Panc1 (cell line): ENCODE measurements at regions not wholly inside any gene's neighbourhood (a gene's known extent, or its start where the extent isn't known, plus 50 kb on each side); places are given as distances from the start of the nearest gene placed in this dataset.
"Not testable (repeated sequence)": the region's sequence is repeated elsewhere in the genome, so short reads cannot be mapped to it uniquely, and the experiment has no call there.

Experiments
- ATAC-seq: fragments of 200-7000 bp; cut with Tn5 transposase; 2 replicates; pipeline ENCODE4 v1.9.1; 2020; ENCODE audit warnings: mild to moderate bottlenecking, moderate library complexity
- BruUV-seq: library from RNA; stranded (reverse); fragments of 400-500 nt; replicated peaks from 2 replicates; lab custom pipeline; 2021; lab: Mats Ljungman, UMichigan
- CTCF ChIA-PET: fragments of 300-600 bp; sonication (Branson Sonifier 250); formaldehyde crosslinking; loops from one replicate; lab custom pipeline; 2022; ENCODE audit warnings: antibody characterized with exemption; lab: Charles Lee
- POLR2A ChIA-PET: fragments of 300-600 bp; sonication (Branson Sonifier 250); formaldehyde crosslinking; loops from one replicate; lab custom pipeline; 2022; ENCODE audit warnings: antibody characterized with exemption; lab: Charles Lee
- DNase-seq: peaks from one replicate; pipeline ENCODE4 v3.0.0-alpha.2; 2010; ENCODE audit warnings: low read depth, low spot score
- H3K27ac ChIP-seq: 2 replicates; pipeline ENCODE4 v1.5.1; 2011; ENCODE audit warnings: mild to moderate bottlenecking, low read length, inconsistent platforms
- H3K27me3 ChIP-seq: fragments of 200-500 bp; sonication (Bioruptor generic); 2 replicates; pipeline ENCODE4 v1.6.0; 2014; ENCODE audit warnings: low read length, inconsistent platforms; ENCODE audit not compliant: control insufficient read depth, insufficient read depth
- H3K36me3 ChIP-seq: fragments of 200-500 bp; sonication (Bioruptor generic); 2 replicates; pipeline ENCODE4 v1.5.1; 2014; ENCODE audit warnings: inconsistent platforms, mild to moderate bottlenecking, low read length, moderate library complexity; ENCODE audit not compliant: control insufficient read depth, insufficient read depth
- H3K4me1 ChIP-seq: 2 replicates; pipeline ENCODE4 v1.5.1; 2011; ENCODE audit warnings: inconsistent platforms, mild to moderate bottlenecking, low read length, moderate library complexity; ENCODE audit not compliant: control insufficient read depth, insufficient read depth
- H3K4me3 ChIP-seq, 2 experiments: 2 replicates each; pipeline ENCODE4 v1.5.1; 2011 to 2012; ENCODE audit warnings: low read depth in 2 of 2, low read length in 2 of 2, mild to moderate bottlenecking in 2 of 2, inconsistent platforms in 1 of 2, moderate library complexity in 1 of 2
- H3K9me3 ChIP-seq: fragments of 200-500 bp; sonication (Bioruptor generic); 2 replicates; pipeline ENCODE4 v1.5.1; 2014; ENCODE audit warnings: low read depth, mild to moderate bottlenecking, inconsistent platforms, low read length, moderate library complexity; ENCODE audit not compliant: control insufficient read depth, insufficient read depth
- POLR2AphosphoS5 ChIP-seq: IDR thresholded peaks from 2 replicates; pipeline ENCODE4 v1.6.1; 2012; ENCODE audit warnings: mild to moderate bottlenecking, low read depth, low read length, moderate library complexity
- SIN3A ChIP-seq: IDR thresholded peaks from 2 replicates; pipeline ENCODE4 v1.6.1; 2012; ENCODE audit warnings: low read depth, mild to moderate bottlenecking, low read length, moderate library complexity, borderline replicate concordance; ENCODE audit not compliant: insufficient read depth
- TCF7L2 ChIP-seq: IDR thresholded peaks from 2 replicates; pipeline ENCODE4 v1.6.1; 2011; ENCODE audit warnings: mild to moderate bottlenecking, low read depth, low read length, inconsistent platforms
- in situ Hi-C: cut with HindIII; loops from 2 replicates; pipeline ENCODE4 v1.10.0; 2016; ENCODE audit warnings: low sequenced_read_pairs, low pct_unique_long_range_greater_than_20kb
- intact Hi-C: fragments of 100-400 bp; cut with micrococcal nuclease; formaldehyde crosslinking; loops from one replicate; pipeline ENCODE4 v1.10.0; 2022; ENCODE audit not compliant: unreplicated experiment
- TF ChIP-seq, protein P1 (sequence below), 2 experiments: IDR thresholded peaks; 2 replicates each; pipeline ENCODE4 v1.6.1; 2011 to 2012; ENCODE audit warnings: low read depth in 2 of 2, control low read depth in 1 of 2, low read length in 1 of 2, mild to moderate bottlenecking in 1 of 2, moderate library complexity in 1 of 2; ENCODE audit not compliant: insufficient read depth in 1 of 2
- TF ChIP-seq, protein P2 (sequence below): fragments of 450-650 bp; IDR thresholded peaks from 2 replicates; pipeline ENCODE4 v1.5.1; 2017; ENCODE audit warnings: mild to moderate bottlenecking

DNA sequence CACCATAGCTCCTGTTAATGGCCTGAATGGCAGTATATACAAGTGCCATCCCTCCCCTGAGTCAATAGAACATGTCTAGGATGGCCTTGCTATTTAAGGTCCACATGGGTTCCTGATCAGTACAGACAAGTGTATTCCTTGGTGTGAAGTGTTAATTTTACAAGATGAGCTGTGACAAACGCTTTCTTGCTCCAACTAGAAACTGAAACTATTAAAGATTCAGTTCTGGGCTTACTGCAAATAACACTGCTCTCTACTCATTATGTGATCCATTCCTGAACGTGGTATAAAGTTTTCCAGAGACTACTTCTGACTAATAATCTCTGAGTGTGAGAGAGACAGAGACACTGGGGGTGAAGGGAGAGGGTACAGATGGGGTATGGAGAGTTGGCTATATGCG lies 198.0 kb upstream of the FBXL4 start:
- H3K27me3 ChIP-seq = no peaks in the 10 kb centered on the region
- no peaks in the 10 kb centered on the region for H3K9me3 ChIP-seq
- intact Hi-C loops (no loop called here), in situ Hi-C loops (no loop called here)
- no TSS peak for BruUV-seq
- TF ChIP-seq, protein P1, sequence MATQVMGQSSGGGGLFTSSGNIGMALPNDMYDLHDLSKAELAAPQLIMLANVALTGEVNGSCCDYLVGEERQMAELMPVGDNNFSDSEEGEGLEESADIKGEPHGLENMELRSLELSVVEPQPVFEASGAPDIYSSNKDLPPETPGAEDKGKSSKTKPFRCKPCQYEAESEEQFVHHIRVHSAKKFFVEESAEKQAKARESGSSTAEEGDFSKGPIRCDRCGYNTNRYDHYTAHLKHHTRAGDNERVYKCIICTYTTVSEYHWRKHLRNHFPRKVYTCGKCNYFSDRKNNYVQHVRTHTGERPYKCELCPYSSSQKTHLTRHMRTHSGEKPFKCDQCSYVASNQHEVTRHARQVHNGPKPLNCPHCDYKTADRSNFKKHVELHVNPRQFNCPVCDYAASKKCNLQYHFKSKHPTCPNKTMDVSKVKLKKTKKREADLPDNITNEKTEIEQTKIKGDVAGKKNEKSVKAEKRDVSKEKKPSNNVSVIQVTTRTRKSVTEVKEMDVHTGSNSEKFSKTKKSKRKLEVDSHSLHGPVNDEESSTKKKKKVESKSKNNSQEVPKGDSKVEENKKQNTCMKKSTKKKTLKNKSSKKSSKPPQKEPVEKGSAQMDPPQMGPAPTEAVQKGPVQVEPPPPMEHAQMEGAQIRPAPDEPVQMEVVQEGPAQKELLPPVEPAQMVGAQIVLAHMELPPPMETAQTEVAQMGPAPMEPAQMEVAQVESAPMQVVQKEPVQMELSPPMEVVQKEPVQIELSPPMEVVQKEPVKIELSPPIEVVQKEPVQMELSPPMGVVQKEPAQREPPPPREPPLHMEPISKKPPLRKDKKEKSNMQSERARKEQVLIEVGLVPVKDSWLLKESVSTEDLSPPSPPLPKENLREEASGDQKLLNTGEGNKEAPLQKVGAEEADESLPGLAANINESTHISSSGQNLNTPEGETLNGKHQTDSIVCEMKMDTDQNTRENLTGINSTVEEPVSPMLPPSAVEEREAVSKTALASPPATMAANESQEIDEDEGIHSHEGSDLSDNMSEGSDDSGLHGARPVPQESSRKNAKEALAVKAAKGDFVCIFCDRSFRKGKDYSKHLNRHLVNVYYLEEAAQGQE (IDR thresholded peaks at IDR 0.05; ENCODE audit: insufficient read depth in 1 of 2, low read depth in 2 of 2, low read length in 1 of 2) = no peak
- TF ChIP-seq TCF7L2 (no peak), POLR2AphosphoS5 (no peak), SIN3A (no peak)
- TF ChIP-seq, protein P2, sequence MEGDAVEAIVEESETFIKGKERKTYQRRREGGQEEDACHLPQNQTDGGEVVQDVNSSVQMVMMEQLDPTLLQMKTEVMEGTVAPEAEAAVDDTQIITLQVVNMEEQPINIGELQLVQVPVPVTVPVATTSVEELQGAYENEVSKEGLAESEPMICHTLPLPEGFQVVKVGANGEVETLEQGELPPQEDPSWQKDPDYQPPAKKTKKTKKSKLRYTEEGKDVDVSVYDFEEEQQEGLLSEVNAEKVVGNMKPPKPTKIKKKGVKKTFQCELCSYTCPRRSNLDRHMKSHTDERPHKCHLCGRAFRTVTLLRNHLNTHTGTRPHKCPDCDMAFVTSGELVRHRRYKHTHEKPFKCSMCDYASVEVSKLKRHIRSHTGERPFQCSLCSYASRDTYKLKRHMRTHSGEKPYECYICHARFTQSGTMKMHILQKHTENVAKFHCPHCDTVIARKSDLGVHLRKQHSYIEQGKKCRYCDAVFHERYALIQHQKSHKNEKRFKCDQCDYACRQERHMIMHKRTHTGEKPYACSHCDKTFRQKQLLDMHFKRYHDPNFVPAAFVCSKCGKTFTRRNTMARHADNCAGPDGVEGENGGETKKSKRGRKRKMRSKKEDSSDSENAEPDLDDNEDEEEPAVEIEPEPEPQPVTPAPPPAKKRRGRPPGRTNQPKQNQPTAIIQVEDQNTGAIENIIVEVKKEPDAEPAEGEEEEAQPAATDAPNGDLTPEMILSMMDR = no peak
- H3K4me1 ChIP-seq = no peaks in the 10 kb centered on the region
- DNase-seq (no peak), ATAC-seq (no peak)
- H3K27ac ChIP-seq = no peak overlapping the region
- ChIA-PET CTCF (no interaction called here), POLR2A (no interaction called here)
- no peaks in the 10 kb centered on the region for H3K36me3 ChIP-seq
- H3K4me3 ChIP-seq = no peak overlapping the region

DNA sequence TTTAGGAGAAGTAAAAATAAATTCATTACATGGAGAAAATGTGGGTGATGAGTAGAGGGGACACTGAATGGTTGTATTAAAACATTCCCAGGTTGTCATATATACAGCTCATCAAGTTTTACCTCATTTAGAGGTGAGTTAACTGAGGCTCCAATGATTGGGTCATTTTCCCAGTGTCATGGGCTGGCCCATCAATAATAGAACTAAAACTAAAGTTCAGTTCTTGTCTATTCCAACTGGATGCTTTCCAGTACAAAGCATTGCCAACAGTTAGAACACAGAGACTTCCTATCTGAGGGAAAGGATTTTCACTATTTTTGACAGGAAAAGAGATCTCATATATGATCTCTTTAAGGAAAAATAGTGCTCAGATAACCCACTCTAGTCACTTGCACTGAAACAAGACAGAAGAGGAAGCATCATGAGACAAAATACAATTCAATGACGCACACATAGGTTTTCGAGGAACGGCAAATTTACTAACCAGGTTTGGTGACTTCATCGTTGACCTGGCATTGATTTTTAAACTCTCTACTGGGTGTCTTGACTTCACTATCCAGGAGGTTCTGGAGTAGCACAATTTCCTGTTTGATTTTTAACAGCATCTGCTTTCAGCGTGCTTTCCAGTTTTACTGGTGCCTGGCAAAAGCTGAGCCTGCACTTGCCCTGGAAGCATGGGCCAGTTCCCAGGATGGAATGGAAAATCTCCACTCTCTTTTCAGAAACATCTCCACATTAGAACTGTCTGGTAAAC lies 195.5 kb upstream of the FBXL4 start:
- ChIA-PET CTCF (no interaction called here), POLR2A (no interaction called here)
- intact Hi-C loops = no loop called here
- no peak for DNase-seq
- H3K36me3 ChIP-seq = no peaks in the 10 kb centered on the region
- H3K4me1 ChIP-seq = no peaks in the 10 kb centered on the region
- in situ Hi-C loops = no loop called here
- no peaks in the 10 kb centered on the region for H3K9me3 ChIP-seq
- no peaks in the 10 kb centered on the region; the same call in 1 of the 2 replicates for H3K27me3 ChIP-seq
- H3K4me3 ChIP-seq = no peak overlapping the region
- TF ChIP-seq, protein P1 (IDR thresholded peaks at IDR 0.05; ENCODE audit: insufficient read depth in 1 of 2, low read depth in 2 of 2, low read length in 1 of 2) = no peak
- no peak for ATAC-seq
- BruUV-seq = no TSS peak
- H3K27ac ChIP-seq = no peak overlapping the region

DNA sequence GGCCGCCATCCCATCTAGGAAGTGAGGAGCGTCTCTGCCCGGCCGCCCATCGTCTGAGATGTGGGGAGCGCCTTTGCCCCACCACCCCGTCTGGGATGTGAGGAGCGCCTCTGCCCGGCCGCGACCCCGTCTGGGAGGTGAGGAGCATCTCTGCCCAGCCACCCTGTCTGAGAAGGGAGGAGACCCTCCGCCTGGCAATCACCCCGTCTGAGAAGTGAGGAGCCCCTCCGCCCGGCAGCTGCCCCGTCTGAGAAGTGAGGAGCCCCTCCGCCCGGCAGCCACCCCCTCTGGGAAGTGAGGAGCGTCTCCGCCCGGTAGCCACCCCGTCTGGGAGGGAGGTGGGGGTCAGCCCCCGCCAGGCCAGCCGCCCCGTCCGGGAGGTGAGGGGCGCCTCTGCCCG lies 194.2 kb upstream of the FBXL4 start:
- DNase-seq, ATAC-seq, POLR2A ChIA-PET, H3K4me3 ChIP-seq, H3K9me3 ChIP-seq, H3K4me1 ChIP-seq, H3K36me3 ChIP-seq, CTCF ChIA-PET, in situ Hi-C loops, BruUV-seq, intact Hi-C loops, H3K27me3 ChIP-seq, H3K27ac ChIP-seq: not testable (repeated sequence)
